Suprapubic skin (tissue), 4 donors: ENCODE measurements at regions not wholly inside any gene's neighbourhood (a gene's known extent, or its start where the extent isn't known, plus 50 kb on each side); places are given as distances from the start of the nearest gene placed in this dataset.

Experiments
- DNase-seq, 2 donors: peaks; one replicate each; pipeline ENCODE4 v3.0.0-alpha.2; 2019; ENCODE audit warnings: low spot score in 2 of 2
- H3K27ac ChIP-seq: fragments of 200-600 bp; sonication (generic); one replicate; pipeline ENCODE4 v1.5.1; 2019
- H3K27me3 ChIP-seq: fragments of 200-600 bp; sonication (generic); one replicate; pipeline ENCODE4 v1.5.1; 2019
- H3K36me3 ChIP-seq: fragments of 200-600 bp; sonication (generic); one replicate; pipeline ENCODE4 v1.5.1; 2019
- H3K4me1 ChIP-seq: fragments of 200-600 bp; sonication (generic); one replicate; pipeline ENCODE4 v1.5.1; 2019
- H3K4me3 ChIP-seq: fragments of 200-600 bp; sonication (generic); one replicate; pipeline ENCODE4 v1.5.1; 2019; ENCODE audit warnings: mild to moderate bottlenecking
- H3K9me3 ChIP-seq: fragments of 200-600 bp; sonication (generic); one replicate; pipeline ENCODE4 v1.5.1; 2019
- EP300 ChIP-seq: sonication (generic); formaldehyde crosslinking; IDR thresholded peaks from one replicate; pipeline ENCODE4 v1.6.1; 2017; ENCODE audit warnings: antibody characterized with exemption
- POLR2A ChIP-seq, 2 donors: fragments of 450-650 bp; IDR thresholded peaks; one replicate each; pipeline ENCODE4 v1.6.1; 2017; ENCODE audit warnings: antibody characterized with exemption in 2 of 2, mild to moderate bottlenecking in 2 of 2, moderate library complexity in 2 of 2
- POLR2AphosphoS5 ChIP-seq, 3 donors: sonication (generic); formaldehyde crosslinking; IDR thresholded peaks; one replicate each; pipeline ENCODE4 v1.6.1; 2017; ENCODE audit warnings: antibody characterized with exemption in 3 of 3
- WGBS: methylation state at CpG from one replicate; pipeline ENCODE4 v1.1.5; 2018; 5-methylcytosine and 5-hydroxymethylcytosine counted together
- TF ChIP-seq, protein P1 (sequence below), 2 donors: fragments of 200-600 bp in 1 of 2; fragments of 450-650 bp in 1 of 2; sonication (generic) in 1 of 2; IDR thresholded peaks; one replicate each; pipeline ENCODE4 v1.5.1; 2016 to 2019; ENCODE audit warnings: antibody characterized with exemption in 2 of 2, mild to moderate bottlenecking in 1 of 2, moderate library complexity in 1 of 2

DNA sequence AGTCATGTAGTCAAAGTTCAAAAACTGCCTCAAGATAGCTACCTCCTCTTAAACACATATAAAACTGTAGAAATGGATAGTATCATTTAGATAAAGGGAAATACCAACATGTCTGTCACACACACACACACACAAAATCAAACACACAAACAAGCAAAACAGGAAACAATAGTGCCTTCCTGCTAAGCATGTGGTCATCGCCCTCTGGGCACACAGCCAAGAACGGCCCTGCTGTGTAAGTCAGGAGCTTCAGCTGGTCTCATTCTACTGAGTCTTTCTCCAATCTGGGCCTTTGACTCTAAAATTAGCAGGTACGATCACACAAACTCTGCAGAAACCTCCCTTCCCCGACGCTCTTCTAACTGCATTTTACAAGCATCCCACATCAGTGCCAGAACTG, 272.2 kb upstream of the CHRNA7 start:
- TF ChIP-seq POLR2AphosphoS5 (IDR thresholded peaks at IDR 0.05) (no peak), POLR2A (IDR thresholded peaks at IDR 0.05) (no peak)
- TF ChIP-seq, protein P1, sequence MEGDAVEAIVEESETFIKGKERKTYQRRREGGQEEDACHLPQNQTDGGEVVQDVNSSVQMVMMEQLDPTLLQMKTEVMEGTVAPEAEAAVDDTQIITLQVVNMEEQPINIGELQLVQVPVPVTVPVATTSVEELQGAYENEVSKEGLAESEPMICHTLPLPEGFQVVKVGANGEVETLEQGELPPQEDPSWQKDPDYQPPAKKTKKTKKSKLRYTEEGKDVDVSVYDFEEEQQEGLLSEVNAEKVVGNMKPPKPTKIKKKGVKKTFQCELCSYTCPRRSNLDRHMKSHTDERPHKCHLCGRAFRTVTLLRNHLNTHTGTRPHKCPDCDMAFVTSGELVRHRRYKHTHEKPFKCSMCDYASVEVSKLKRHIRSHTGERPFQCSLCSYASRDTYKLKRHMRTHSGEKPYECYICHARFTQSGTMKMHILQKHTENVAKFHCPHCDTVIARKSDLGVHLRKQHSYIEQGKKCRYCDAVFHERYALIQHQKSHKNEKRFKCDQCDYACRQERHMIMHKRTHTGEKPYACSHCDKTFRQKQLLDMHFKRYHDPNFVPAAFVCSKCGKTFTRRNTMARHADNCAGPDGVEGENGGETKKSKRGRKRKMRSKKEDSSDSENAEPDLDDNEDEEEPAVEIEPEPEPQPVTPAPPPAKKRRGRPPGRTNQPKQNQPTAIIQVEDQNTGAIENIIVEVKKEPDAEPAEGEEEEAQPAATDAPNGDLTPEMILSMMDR (IDR thresholded peaks at IDR 0.05): no peak
- no peaks in the 10 kb centered on the region for H3K9me3 ChIP-seq
- no peak overlapping the region for H3K27ac ChIP-seq
- no peak for DNase-seq
- H3K4me1 ChIP-seq: no peaks in the 10 kb centered on the region
- no peaks in the 10 kb centered on the region for H3K27me3 ChIP-seq
- H3K4me3 ChIP-seq: no peak overlapping the region
- 47% methylated on average over 5 of the region's 5 CpGs for WGBS
- no peaks in the 10 kb centered on the region for H3K36me3 ChIP-seq

DNA sequence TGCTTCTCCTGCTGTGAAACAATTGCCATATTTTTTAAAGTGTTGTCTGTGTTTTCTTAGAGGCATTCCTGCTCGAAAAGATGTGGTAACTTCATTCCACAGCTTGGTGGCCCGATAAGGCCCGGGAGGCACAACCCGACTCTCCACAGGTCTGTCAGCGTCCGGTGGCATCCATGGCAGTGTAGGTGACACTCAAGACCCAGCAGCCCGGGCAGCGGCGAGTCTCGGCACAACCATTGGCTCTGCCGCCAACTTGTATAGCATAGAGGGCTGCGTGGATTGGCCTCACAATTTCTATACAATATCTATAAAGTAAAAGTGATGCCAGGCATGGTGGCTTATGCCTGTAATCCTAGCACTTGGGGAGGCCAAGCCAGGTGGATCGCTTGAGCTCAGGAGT, 262.3 kb upstream of the CHRNA7 start:
- Histone ChIP-seq H3K36me3 (no peaks in the 10 kb centered on the region), H3K4me1 (no peaks in the 10 kb centered on the region), H3K9me3 (no peaks in the 10 kb centered on the region), H3K27ac (no peak overlapping the region), H3K4me3 (no peak overlapping the region), H3K27me3 (no peaks in the 10 kb centered on the region)
- WGBS: over 99% methylated on average over 13 of the region's 13 CpGs
- TF ChIP-seq EP300: no peak
- TF ChIP-seq, protein P1 (IDR thresholded peaks at IDR 0.05): no peak
- no peak for TF ChIP-seq POLR2AphosphoS5 (IDR thresholded peaks at IDR 0.05)
- no peak for TF ChIP-seq POLR2A (IDR thresholded peaks at IDR 0.05)
- no peak for DNase-seq

DNA sequence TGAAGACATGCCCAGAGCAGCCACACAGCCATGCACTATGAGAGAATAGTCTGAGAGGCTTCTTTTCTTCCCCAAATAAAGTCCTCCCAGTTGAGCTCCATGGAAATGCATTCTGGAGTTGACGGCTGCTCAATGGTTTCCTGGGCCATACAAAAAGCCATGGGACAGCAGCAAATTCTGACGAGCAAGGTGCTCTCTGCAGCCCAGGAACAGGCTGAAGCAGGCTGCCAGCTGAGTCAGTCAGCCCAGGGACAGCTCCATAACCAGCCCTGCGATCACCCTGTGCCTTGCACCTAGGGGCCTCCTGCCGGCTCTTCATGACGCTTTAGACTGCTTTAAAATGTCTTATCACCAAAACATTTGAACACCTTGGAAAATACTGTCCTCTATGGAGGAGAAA, 256.3 kb upstream of the CHRNA7 start:
- no peak for DNase-seq
- Histone ChIP-seq H3K36me3 (no peaks in the 10 kb centered on the region), H3K4me1 (no peaks in the 10 kb centered on the region), H3K9me3 (peaks cover 2% of the 10 kb centered on the region), H3K27me3 (no peaks in the 10 kb centered on the region), H3K4me3 (no peak overlapping the region), H3K27ac (no peak overlapping the region)
- WGBS: 47% methylated on average over 5 of the region's 5 CpGs
- TF ChIP-seq POLR2A (IDR thresholded peaks at IDR 0.05) (no peak), POLR2AphosphoS5 (IDR thresholded peaks at IDR 0.05) (no peak), EP300 (no peak)
- TF ChIP-seq, protein P1 (IDR thresholded peaks at IDR 0.05): no peak

DNA sequence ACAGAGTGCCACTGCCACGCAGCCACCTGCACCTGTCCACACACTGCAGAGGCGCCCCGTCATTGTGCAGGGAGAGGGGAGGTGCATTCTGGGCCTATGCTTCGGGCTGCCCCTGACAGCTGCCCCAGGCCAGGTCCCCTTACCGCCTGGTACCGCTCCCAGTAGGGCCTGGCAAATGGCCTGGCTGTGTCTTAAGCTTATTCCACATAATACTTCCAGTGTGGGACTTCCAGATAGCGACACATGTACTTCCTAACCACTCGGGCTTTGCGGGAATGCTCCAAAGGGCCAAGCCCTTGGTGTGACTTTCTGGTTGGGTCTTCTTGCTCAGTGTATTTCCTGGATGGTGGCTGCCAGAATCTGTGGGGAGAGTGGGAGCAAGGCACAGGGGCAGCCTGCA, 254.3 kb upstream of the CHRNA7 start:
- no peak overlapping the region for H3K27ac ChIP-seq
- no peaks in the 10 kb centered on the region for H3K4me1 ChIP-seq
- 82% methylated on average over 9 of the region's 9 CpGs for WGBS

DNA sequence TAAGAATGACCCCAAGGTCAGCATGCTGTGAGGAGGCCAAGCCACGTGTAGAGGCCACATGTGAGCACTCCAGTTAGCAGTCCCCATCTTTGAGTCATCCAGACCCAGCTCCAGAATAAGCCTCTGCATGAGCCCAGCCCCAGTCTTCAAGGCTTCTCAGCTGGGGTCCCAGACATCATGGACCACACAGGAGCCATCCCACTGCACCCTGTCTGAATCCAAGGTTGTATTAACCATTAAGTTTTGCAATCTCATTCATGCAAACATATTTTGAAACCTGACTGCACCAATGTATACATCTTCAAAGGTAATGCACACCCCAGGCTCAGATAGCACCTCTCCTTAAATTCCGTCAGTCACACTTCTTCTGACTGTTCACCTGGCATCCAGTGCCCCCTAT, 249.1 kb upstream of the CHRNA7 start:
- Histone ChIP-seq H3K27me3 (no peaks in the 10 kb centered on the region), H3K4me1 (no peaks in the 10 kb centered on the region), H3K9me3 (peaks cover 2% of the 10 kb centered on the region), H3K36me3 (no peaks in the 10 kb centered on the region), H3K27ac (no peak overlapping the region), H3K4me3 (no peak overlapping the region)
- TF ChIP-seq, protein P1 (IDR thresholded peaks at IDR 0.05): no peak
- no peak for TF ChIP-seq POLR2AphosphoS5 (IDR thresholded peaks at IDR 0.05)
- no peak for TF ChIP-seq POLR2A (IDR thresholded peaks at IDR 0.05)
- TF ChIP-seq EP300: no peak
- WGBS: 100% methylated on average over 1 of the region's 2 CpGs
- no peak for DNase-seq

More for the DNA sequence above, 254.3 kb upstream of the CHRNA7 start:
- H3K9me3 ChIP-seq: peaks cover 2% of the 10 kb centered on the region
- DNase-seq: no peak
- no peaks in the 10 kb centered on the region for H3K27me3 ChIP-seq
- no peaks in the 10 kb centered on the region for H3K36me3 ChIP-seq
- H3K4me3 ChIP-seq: no peak overlapping the region
- TF ChIP-seq EP300 (no peak), POLR2A (IDR thresholded peaks at IDR 0.05) (no peak), POLR2AphosphoS5 (IDR thresholded peaks at IDR 0.05) (no peak)
- TF ChIP-seq, protein P1 (IDR thresholded peaks at IDR 0.05): no peak
